HG03280 (cell line): ENCODE measurements at regions not wholly inside any gene's neighbourhood (a gene's known extent, or its start where the extent isn't known, plus 50 kb on each side); places are given as distances from the start of the nearest gene placed in this dataset.
"Not testable (repeated sequence)": the region's sequence is repeated elsewhere in the genome, so short reads cannot be mapped to it uniquely, and the experiment has no call there.

Experiments used
- ATAC-seq: cut with Tn5 transposase; IDR thresholded peaks from one replicate; pipeline ENCODE4 v1.9.1; 2021; ENCODE audit warnings: mild to moderate bottlenecking, moderate library complexity; ENCODE audit not compliant: unreplicated experiment

DNA sequence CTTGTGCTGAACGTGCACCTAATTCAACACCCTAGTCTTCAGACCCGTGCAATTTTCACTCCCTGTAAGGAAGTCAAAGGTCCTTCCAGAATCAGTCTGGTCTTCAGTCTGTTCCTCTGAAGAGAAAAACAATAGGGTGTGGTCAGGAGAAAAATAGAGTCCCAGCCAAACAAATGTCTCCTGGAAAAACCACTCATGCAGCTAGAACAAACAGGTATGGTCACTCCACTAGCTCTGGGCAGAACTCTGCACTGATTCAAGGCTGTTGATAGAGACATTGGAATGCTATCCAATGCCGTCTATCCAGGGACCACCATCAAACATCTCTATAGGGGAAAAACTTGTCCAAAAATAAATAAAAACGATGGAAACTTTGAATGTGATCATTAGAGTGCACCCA lies 81.8 kb upstream of the MAP3K1 start:
- no peak for ATAC-seq

DNA sequence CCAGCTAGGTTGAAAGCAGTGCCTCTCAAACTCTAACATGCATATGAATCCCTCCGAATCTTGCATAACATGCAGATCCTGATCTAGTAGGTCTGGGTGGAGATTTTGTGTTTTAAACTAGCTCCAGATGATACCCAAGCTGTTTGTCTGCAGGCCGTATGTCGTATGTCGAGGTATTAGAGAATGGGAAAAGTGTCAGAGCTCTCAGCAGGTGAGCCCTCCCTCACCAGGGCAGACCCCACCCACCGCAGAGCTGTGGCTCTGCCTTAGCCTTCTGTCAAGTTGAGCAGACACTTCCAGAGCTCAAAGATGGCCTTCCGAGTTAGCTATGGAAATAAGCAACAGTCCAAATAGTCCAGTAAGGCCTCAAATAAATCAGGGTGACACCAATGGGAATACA lies 83.2 kb upstream of the MAP3K1 start:
- no peak for ATAC-seq

DNA sequence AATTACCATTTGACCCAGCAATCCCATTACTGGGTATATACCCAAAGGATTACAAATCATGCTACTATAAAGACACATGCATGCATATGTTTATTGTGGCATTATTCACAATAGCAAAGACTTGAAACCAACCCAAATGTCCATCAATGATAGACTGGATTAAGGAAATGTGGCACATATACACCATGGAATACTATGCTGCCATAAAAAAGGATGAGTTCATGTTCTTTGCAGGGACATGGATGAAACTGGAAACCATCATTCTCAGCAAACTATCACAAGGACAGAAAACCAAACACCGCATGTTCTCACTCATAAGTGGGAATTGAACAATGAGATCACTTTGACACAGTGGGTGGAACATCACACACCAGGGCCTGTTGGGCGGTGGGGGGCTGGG lies 83.9 kb upstream of the MAP3K1 start:
- ATAC-seq: not testable (repeated sequence)

DNA sequence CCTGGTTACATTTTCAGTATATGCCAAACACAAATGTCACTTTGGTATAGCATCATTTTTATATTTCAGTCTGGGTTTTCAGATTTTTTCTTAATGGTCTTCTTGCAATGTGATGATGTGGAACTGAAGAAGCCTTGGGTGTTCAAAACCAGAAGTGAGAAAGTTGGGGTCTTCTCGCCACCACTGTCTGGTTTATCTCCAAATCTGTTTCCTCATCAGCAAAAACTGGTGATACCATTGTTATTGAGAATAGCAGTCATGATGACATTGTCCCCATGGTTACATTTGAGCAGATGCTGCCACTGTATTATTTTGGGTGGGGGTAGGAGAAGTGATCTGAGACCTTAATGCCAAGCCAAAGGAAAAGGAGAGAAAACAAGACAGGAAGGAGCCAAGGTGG lies 85.9 kb upstream of the MAP3K1 start:
- no peak for ATAC-seq

DNA sequence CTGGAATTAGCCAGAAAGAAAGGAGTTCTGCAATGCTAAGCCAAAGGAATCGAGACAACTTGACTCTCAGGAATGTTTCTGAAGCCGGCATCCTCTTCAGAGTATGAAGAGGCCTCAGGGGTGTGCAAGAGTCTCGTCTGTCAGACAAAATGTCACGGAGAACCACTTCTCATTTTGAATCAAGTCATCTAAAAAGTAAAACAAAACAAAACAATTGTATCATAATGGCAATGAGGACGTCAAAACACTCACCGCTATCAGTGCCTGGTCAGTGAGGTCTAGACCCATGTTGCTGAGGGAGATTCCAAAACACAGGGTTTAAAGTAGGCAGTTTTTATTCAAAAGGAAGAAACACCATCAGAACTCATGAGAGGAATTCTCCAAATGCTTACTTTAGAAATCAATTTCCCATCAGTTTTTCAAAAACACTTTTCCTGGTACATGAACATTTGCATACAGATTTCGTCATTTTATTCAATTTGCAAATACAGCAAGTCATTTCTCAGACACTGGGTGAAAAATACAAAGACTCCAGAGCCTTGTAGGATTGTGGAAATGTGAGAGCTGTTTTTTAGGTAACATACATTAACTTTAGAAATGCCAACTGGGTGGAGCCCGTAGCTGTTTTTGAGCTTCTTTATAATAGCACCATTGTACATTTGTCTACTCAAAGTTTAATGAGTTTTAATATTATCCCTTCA lies 89.5 kb upstream of the MAP3K1 start:
- ATAC-seq: no peak

DNA sequence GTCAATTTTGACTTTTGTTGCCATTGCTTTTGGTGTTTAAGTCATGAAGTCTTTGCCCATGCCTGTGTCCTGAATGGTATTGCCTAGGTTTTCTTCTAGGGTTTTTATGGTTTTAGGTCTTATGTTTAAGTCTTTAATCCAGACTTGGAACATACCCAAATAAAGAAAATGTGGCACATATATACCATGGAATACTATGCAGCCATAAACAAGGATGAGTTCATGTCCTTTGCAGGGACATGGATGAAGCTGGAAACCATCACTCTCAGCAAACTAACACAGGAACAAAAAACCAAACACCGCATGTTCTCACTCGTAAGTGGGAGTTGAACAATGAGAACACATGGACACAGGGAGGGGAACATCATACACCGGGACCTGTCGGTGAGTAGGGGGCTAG lies 90.5 kb upstream of the MAP3K1 start:
- ATAC-seq: not testable (repeated sequence)

DNA sequence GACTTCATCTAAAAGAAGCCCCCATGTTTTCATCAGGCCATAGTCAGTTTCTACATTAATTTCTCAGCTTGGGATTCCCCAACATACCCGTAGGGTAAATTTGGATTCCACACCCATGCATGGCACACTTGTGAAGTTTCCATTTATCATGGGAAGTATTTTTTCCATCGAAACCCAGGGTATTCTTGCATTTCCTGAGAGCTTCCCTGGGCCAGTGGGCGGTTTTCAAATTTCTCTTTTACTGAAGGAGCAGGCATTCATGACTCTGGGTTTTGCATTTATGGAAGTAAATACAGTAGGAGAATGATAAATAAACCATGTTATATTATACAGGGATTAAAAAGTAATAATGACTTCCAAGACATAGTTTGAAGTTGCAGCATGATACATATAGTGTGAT lies 93.0 kb upstream of the MAP3K1 start:
- no peak for ATAC-seq

DNA sequence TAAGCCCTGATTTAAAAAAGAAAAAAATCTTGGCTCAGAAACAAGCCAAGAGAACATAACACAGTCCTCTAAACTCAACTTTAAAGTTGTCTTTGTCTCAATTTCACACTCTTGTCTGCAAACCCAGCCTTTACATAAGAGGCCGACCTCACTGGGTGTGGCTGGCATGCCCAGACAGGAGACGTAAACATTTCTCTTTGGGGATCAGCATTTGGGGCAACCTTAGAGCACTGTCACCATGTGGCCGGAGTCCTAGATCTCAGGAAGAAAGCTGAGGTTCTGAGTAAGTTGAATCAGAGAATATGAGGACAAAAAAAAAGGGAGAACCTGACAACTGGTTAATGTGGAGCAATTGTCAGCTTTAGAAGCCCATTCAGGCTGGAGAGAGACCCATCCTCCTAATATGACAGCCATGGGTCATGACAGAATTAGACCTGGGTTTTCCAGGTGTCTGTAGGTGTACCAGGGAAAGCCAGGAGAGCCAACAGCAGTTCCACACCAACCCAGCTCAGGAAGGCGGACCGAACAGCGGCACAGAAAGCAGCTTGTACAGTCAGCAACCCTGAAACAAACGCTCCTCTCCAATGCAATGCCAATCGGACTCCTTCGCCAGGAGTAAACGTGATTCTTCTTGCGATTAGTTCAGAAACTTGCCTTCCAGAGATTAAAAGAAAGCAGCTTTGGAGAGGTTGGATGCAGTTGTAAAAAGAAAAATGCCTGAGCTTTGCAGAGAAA lies 97.9 kb upstream of the MAP3K1 start:
- ATAC-seq: no peak

DNA sequence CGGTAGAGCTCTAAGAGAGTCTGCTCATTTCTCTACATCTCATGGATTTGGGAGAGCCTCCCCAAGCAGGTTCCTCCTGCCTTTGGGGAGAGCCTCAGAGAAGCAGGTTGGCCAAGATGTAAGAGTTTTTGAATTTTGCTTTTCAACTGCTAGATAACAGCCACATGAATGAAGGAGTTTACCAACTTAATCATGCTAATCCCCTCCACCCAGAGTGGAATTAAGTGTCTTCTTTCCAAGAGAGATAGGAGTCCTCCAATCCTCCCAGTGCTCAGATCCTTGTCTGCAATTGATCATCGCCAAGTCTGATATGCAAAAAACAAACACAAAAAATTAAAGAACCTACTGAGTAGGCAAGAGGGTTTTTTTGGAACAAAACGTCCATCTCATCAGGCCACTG lies 99.4 kb upstream of the MAP3K1 start:
- ATAC-seq: no peak

DNA sequence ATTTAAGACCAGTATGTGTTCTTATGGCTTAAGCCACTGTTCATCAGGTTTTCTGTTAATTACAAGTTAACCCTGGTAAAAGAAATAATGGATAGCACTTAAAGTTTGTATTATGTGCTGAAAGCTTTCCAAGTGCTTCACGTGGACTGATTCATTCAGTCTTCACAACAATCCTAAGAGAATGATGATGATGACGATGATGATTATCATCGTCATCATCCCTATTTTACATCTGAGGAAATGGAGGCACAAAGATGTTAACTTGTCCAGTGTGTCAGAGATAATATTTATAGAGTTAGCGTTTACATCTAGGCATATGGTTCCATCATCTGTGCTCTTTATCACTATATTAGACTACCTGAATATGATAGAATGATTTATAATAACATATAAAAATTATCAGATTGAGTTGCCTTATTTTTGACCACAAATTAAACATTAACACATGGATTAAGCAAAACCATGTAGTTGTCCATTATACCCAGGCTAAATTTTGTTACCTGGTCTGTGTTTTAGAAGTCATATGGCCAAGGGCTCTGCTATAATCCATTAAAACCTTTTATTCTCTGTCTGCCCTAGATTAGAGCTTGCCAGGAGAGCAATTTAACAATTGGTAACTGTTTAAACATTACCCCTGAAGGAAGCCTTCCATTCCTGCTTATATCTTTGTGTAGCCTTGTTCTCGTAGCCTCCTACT lies 102.3 kb upstream of the MAP3K1 start:
- no peak for ATAC-seq

DNA sequence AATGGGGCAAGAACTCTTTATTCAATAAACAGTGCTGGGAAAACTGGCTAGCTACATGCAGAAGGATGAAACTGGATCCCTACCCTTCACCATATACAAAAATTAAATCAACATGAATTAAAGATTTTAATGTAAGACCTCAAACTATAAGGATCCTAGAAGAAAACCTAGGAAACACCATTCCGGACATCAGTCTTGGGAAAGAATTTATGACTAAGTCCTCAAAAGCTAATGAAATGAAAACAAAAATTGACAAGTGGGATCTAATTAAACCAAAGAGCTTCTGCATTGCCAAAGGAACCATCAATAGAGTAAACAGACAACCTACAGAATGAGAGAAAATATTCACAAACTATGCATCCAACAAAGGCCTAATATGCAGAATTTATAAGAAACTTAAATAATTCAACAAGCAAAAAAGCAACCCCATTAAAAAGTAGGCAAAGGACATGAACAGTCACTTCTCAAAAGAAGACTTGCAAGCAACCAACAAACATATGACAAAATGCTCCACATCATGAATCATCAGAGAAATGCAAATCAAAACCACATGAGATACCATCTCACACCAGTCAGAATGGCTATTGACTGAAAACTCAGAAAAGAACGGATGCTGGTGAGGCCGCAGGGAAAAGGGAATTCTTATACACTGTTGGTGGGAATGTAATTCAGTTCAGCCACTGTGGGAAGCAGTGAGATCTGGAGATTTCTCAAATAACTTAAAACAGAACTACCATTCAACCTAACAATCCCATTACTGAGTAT lies 104.3 kb upstream of the MAP3K1 start:
- ATAC-seq: no peak

DNA sequence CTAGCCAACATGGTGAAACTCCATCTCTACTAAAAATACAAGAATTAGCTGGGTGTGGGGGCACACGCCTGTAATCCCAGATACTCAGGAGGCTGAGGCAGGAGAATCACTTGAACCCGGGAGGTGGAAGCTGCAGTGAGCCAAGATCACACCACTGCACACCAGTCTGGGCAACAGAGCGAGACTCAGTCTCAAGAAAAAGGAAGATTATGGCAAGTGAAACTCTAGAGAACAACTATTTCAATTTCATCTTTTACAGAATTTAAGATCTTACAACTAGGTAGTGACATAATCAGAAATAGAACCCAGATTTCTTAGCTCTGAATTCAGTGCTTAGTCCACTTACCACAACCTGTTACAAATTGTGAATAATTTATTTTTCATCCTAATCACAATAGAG lies 108.8 kb upstream of the MAP3K1 start:
- ATAC-seq: no peak

DNA sequence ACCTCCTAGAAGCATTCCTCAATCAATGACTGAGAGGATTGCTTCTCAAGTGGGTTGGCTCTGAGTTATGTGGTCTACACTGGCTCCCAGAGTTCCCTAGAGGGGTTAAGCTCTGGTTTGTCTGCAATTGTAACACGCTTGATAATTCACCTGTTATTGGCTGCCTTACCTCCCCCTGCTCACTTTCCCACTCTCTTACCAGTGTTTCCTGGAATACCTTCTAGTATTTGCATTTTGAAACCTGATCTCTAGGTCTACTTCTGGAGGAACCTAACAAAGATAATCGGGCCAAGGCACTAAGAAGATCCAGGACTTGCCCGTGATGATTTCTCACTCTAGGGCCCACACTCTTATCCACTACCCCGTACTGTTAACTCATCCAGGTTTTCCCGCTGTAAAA lies 110.1 kb upstream of the MAP3K1 start:
- no peak for ATAC-seq

DNA sequence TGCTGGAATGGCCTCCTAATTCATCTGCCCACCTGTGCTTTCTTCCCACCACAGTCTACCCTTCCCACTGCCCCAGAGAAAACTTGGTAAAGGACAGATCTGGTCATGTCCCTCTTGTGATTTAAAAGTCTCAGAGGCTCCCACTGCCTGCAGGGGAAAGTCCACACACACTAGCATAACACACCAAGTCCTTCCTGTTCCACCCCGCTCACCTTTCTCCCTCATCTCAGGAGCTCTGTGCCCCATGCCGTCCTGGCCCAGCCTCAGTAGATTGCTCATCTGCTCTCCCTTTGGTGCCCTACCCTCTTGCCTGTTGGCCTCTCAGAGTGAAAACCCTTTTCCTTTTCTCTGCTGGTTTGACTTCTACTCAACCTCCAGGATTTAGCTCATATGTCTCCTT lies 111.4 kb upstream of the MAP3K1 start:
- no peak for ATAC-seq

DNA sequence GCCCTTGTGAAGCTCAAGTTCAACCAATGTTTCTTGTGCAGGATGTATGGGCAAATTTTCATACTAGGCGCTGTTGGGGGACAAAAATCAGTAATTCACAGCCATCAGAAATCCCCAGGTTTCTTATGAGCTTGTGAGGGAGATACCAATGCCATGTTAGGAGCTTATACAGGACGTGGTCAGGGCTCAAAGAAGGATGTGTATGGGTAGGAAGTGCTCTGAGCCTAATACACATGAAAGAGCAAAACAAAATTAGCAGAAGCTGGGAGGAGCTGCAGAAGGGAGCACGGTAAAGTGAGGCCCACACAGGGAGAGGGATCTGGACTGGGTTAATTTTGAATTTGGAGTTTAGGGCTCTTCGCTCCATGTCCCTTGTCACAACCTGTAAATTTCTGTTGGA lies 114.6 kb upstream of the MAP3K1 start:
- ATAC-seq: no peak

DNA sequence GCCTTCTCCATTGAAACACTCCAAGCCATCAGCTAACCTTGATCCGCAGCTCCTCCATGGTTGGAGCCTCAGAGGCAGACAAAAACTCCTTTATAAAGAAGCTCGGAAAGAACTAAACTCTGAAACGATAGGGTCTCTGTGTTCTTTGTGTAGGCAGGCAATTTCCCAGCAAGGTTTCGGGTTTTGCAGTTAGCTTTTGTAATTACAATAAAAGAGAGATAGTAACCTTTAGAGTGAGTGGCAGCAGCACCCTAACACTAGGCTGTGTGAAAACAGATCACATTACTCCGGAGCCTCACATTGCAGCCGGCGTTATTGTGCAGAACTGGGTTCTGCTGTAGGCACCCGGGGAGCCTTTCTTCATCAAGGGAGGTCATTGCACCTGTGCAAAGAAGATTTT lies 115.8 kb upstream of the MAP3K1 start:
- no peak for ATAC-seq

DNA sequence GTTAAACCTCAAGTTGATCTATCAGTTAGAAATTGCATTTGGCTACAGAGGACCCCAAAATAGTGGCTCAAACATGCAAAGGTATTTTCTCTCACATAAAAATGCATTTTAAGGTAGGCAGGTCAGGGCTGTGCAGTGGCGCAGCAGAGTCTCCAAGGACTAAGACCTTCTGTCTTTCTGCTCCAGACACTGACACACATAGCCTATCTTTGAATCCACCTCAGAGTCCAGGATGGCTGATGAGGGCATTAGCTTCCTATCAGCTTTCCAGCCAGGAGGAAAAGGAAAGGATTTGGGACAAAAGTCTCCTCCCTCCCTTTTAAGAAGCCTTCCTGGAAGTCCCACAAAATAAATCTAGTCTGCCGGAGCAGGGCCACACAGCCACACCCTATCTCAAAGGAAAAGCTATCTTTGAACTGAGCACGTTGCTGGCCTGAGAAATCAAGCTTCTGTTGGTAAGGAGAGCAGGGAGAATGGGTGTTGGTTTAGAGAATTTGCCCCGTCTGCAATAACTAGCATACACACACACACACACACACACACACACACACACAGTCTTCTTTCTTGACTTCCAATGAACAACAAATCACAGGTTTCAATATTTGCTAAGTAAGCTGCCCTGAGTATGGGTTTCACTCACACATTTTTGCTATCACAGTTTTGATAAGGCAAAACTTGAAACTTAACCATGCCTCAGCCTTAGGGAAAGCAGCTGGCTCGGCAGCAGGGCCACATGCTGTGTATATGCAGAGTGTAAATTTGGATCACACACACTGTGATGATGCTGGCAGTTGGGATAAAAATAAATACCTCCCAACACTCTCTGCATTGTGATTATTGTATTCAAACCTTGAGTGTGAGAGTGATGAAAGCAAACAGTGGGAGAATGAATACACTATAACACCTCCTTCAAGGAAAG lies 116.6 kb upstream of the MAP3K1 start:
- no peak for ATAC-seq

DNA sequence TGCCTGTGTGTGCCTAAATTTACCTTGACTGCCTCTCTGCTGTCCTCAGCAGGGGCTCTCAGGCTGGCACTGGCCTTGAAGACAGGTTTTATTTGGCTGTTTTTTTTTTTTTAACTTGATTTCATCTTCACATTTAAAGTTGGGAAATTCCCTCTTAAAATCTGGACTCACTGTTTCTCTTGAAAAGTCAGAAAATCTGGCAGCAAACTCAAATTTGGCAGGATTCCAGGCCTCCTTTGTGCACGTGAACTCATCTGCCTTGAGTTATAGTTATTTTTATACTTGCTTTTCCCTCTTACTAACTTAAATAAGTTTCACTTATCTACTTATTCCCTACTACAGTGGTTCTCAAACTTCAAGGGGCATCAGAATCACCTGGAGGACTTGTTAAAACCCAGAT lies 118.4 kb upstream of the MAP3K1 start:
- ATAC-seq: no peak

DNA sequence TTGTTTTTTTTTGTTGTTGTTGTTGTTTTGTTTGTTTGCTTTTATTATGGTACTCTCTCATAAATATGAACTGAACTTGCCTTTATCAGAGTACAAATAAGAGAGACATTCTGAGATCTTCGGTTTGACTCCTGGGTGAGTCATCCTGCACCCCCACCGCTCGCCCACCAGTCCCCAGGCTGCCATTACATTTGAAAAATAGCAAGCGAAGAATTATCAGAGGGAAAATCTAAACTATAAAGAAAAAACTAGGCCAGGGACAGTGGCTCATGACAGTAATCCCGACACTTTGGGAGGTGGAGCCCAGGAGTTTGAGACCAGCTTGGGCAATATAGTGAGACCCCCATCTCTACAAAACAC lies 122.1 kb upstream of the MAP3K1 start:
- no peak for ATAC-seq
